ENCODE measurements at regions not wholly inside any gene's neighbourhood (a gene's known extent, or its start where the extent isn't known, plus 50 kb on each side); places are given as distances from the start of the nearest gene placed in this dataset.
"Not testable (repeated sequence)": the region's sequence is repeated elsewhere in the genome, so short reads cannot be mapped to it uniquely, and the experiment has no call there.

GRCh38 chr1:189992856-189993255, 484.8 kb downstream of the BRINP3 start:
- Histone ChIP-seq H3K4me2 (ENCODE audit: low read length) (no peak overlapping the region), H3K4me3 (ENCODE audit: low read length) (no peak overlapping the region), H3K36me3 (ENCODE audit: insufficient read depth, low read length) (no peaks in the 10 kb centered on the region), H3K27me3 (ENCODE audit: control insufficient read depth, insufficient read depth, low read length) (no peaks in the 10 kb centered on the region), H3K9ac (ENCODE audit: low read depth, low read length) (no peak overlapping the region), H3K4me1 (ENCODE audit: control insufficient read depth, insufficient read depth, low read length) (no peaks in the 10 kb centered on the region), H3K9me3 (replicated peaks; ENCODE audit: low read length) (no peaks in the 10 kb centered on the region)

- peak overlapping the region; percentile 49 for H3K4me2 ChIP-seq (ENCODE audit: low read length)
- no peak overlapping the region for H3K4me3 ChIP-seq (ENCODE audit: low read length)
- no peaks in the 10 kb centered on the region for H3K36me3 ChIP-seq (ENCODE audit: insufficient read depth, low read length)
- H3K9me3 ChIP-seq (replicated peaks; ENCODE audit: low read length): no peaks in the 10 kb centered on the region
- no peaks in the 10 kb centered on the region for H3K27me3 ChIP-seq (ENCODE audit: control insufficient read depth, insufficient read depth, low read length)
- H3K4me1 ChIP-seq (ENCODE audit: control insufficient read depth, insufficient read depth, low read length): peaks cover 9% of the 10 kb centered on the region
- no peak overlapping the region for H3K9ac ChIP-seq (ENCODE audit: low read depth, low read length)
Measured at GRCh38 chr1:190000365-190000872, 477.2 kb downstream of the BRINP3 start.

- H3K4me2 ChIP-seq (ENCODE audit: low read length): no peak overlapping the region
- H3K9ac ChIP-seq (ENCODE audit: low read depth, low read length): no peak overlapping the region
- H3K36me3 ChIP-seq (ENCODE audit: insufficient read depth, low read length): no peaks in the 10 kb centered on the region
- no peaks in the 10 kb centered on the region for H3K9me3 ChIP-seq (replicated peaks; ENCODE audit: low read length)
- no peaks in the 10 kb centered on the region for H3K27me3 ChIP-seq (ENCODE audit: control insufficient read depth, insufficient read depth, low read length)
- peaks cover 9% of the 10 kb centered on the region for H3K4me1 ChIP-seq (ENCODE audit: control insufficient read depth, insufficient read depth, low read length)
- no peak overlapping the region for H3K4me3 ChIP-seq (ENCODE audit: low read length)
Measured at GRCh38 chr1:190001187-190001586, 476.5 kb downstream of the BRINP3 start.

- H3K9me3 ChIP-seq (replicated peaks; ENCODE audit: low read length): no peaks in the 10 kb centered on the region
- no peak overlapping the region for H3K9ac ChIP-seq (ENCODE audit: low read depth, low read length)
- no peaks in the 10 kb centered on the region for H3K36me3 ChIP-seq (ENCODE audit: insufficient read depth, low read length)
- no peak overlapping the region for H3K4me2 ChIP-seq (ENCODE audit: low read length)
- no peak overlapping the region for H3K4me3 ChIP-seq (ENCODE audit: low read length)
- H3K4me1 ChIP-seq (ENCODE audit: control insufficient read depth, insufficient read depth, low read length): peaks cover 9% of the 10 kb centered on the region
- no peaks in the 10 kb centered on the region for H3K27me3 ChIP-seq (ENCODE audit: control insufficient read depth, insufficient read depth, low read length)
Measured at GRCh38 chr1:190003376-190003775, 474.3 kb downstream of the BRINP3 start.

- Histone ChIP-seq H3K4me1 (ENCODE audit: control insufficient read depth, insufficient read depth, low read length) (no peaks in the 10 kb centered on the region), H3K4me2 (ENCODE audit: low read length) (no peak overlapping the region), H3K9me3 (replicated peaks; ENCODE audit: low read length) (no peaks in the 10 kb centered on the region), H3K4me3 (ENCODE audit: low read length) (no peak overlapping the region), H3K27me3 (ENCODE audit: control insufficient read depth, insufficient read depth, low read length) (no peaks in the 10 kb centered on the region), H3K36me3 (ENCODE audit: insufficient read depth, low read length) (no peaks in the 10 kb centered on the region), H3K9ac (ENCODE audit: low read depth, low read length) (no peak overlapping the region)
Measured at GRCh38 chr1:190011585-190011984, 466.1 kb downstream of the BRINP3 start.

GRCh38 chr1:190019151-190019550, 458.5 kb downstream of the BRINP3 start:
- H3K27me3 ChIP-seq (ENCODE audit: control insufficient read depth, insufficient read depth, low read length); H3K36me3 ChIP-seq (ENCODE audit: insufficient read depth, low read length); H3K9me3 ChIP-seq (replicated peaks; ENCODE audit: low read length); H3K4me1 ChIP-seq (ENCODE audit: control insufficient read depth, insufficient read depth, low read length); H3K9ac ChIP-seq (ENCODE audit: low read depth, low read length); H3K4me2 ChIP-seq (ENCODE audit: low read length); H3K4me3 ChIP-seq (ENCODE audit: low read length): not testable (repeated sequence)

GRCh38 chr1:190019717-190020116, 457.9 kb downstream of the BRINP3 start:
- H3K9me3 ChIP-seq (replicated peaks; ENCODE audit: low read length): no peaks in the 10 kb centered on the region
- H3K36me3 ChIP-seq (ENCODE audit: insufficient read depth, low read length): no peaks in the 10 kb centered on the region
- H3K4me2 ChIP-seq (ENCODE audit: low read length): no peak overlapping the region
- H3K4me1 ChIP-seq (ENCODE audit: control insufficient read depth, insufficient read depth, low read length): no peaks in the 10 kb centered on the region
- no peak overlapping the region for H3K4me3 ChIP-seq (ENCODE audit: low read length)
- H3K9ac ChIP-seq (ENCODE audit: low read depth, low read length): no peak overlapping the region
- no peaks in the 10 kb centered on the region for H3K27me3 ChIP-seq (ENCODE audit: control insufficient read depth, insufficient read depth, low read length)

GRCh38 chr1:190022709-190023108, 455.0 kb downstream of the BRINP3 start:
- Histone ChIP-seq H3K4me1 (ENCODE audit: control insufficient read depth, insufficient read depth, low read length) (no peaks in the 10 kb centered on the region), H3K9me3 (replicated peaks; ENCODE audit: low read length) (no peaks in the 10 kb centered on the region), H3K27me3 (ENCODE audit: control insufficient read depth, insufficient read depth, low read length) (no peaks in the 10 kb centered on the region), H3K9ac (ENCODE audit: low read depth, low read length) (no peak overlapping the region), H3K4me3 (ENCODE audit: low read length) (no peak overlapping the region), H3K36me3 (ENCODE audit: insufficient read depth, low read length) (no peaks in the 10 kb centered on the region), H3K4me2 (ENCODE audit: low read length) (no peak overlapping the region)

GRCh38 chr1:190029441-190029840, 448.2 kb downstream of the BRINP3 start:
- Histone ChIP-seq H3K9me3 (replicated peaks; ENCODE audit: low read length) (no peaks in the 10 kb centered on the region), H3K4me3 (ENCODE audit: low read length) (no peak overlapping the region), H3K27me3 (ENCODE audit: control insufficient read depth, insufficient read depth, low read length) (no peaks in the 10 kb centered on the region), H3K4me1 (ENCODE audit: control insufficient read depth, insufficient read depth, low read length) (no peaks in the 10 kb centered on the region), H3K9ac (ENCODE audit: low read depth, low read length) (no peak overlapping the region), H3K4me2 (ENCODE audit: low read length) (no peak overlapping the region), H3K36me3 (ENCODE audit: insufficient read depth, low read length) (no peaks in the 10 kb centered on the region)

GRCh38 chr1:190043655-190044054, 434.0 kb downstream of the BRINP3 start:
- no peaks in the 10 kb centered on the region for H3K36me3 ChIP-seq (ENCODE audit: insufficient read depth, low read length)
- no peaks in the 10 kb centered on the region for H3K27me3 ChIP-seq (ENCODE audit: control insufficient read depth, insufficient read depth, low read length)
- H3K9me3 ChIP-seq (replicated peaks; ENCODE audit: low read length): no peaks in the 10 kb centered on the region
- H3K9ac ChIP-seq (ENCODE audit: low read depth, low read length): no peak overlapping the region
- no peak overlapping the region for H3K4me3 ChIP-seq (ENCODE audit: low read length)
- H3K4me1 ChIP-seq (ENCODE audit: control insufficient read depth, insufficient read depth, low read length): no peaks in the 10 kb centered on the region
- no peak overlapping the region for H3K4me2 ChIP-seq (ENCODE audit: low read length)

- H3K4me2 ChIP-seq (ENCODE audit: low read length): no peak overlapping the region
- H3K4me3 ChIP-seq (ENCODE audit: low read length): no peak overlapping the region
- H3K36me3 ChIP-seq (ENCODE audit: insufficient read depth, low read length): no peaks in the 10 kb centered on the region
- no peak overlapping the region for H3K9ac ChIP-seq (ENCODE audit: low read depth, low read length)
- H3K4me1 ChIP-seq (ENCODE audit: control insufficient read depth, insufficient read depth, low read length): peaks cover 13% of the 10 kb centered on the region
- no peaks in the 10 kb centered on the region for H3K9me3 ChIP-seq (replicated peaks; ENCODE audit: low read length)
- no peaks in the 10 kb centered on the region for H3K27me3 ChIP-seq (ENCODE audit: control insufficient read depth, insufficient read depth, low read length)
Measured at GRCh38 chr1:190046231-190046630, 431.4 kb downstream of the BRINP3 start.
